ENCODE measurements at regions not wholly inside any gene's neighbourhood (a gene's known extent, or its start where the extent isn't known, plus 50 kb on each side); places are given as distances from the start of the nearest gene placed in this dataset.

DNA sequence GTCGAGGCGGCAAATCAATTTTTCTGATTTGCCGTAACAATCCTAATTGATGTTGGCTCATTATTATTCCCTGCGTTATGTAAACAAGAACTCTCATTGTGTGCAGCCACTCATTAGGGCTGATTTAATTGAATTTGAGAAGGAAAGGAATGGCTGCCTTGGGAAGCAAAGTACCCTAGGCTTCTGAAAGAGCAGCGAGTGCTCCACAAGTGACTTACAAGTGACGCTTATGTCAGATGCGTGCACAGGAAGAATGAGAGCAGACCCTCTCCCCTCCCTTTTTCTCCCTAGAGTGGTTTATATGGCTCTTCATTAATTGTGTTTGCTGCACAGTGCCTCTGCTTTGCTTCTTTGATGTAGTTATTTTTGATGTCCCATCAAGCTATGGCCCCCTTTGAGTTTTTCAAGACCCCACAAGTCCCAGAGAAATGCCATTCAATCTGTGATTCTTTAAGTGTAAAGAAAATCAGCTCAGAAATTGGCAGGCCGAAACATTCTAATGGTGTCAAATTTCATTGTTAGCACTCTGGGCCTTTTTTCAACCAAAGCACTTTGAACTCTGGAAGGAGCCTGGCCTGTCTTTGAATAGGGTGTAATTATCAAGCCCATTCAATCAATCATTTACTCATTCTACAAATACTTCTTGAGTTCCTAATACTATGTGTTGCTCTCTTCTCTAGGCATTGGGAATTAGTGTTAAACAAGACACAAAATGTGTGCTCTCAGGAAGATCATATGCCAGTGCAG lies 86.8 kb upstream of the VAV3 start:
- TF ChIP-seq, protein P1, sequence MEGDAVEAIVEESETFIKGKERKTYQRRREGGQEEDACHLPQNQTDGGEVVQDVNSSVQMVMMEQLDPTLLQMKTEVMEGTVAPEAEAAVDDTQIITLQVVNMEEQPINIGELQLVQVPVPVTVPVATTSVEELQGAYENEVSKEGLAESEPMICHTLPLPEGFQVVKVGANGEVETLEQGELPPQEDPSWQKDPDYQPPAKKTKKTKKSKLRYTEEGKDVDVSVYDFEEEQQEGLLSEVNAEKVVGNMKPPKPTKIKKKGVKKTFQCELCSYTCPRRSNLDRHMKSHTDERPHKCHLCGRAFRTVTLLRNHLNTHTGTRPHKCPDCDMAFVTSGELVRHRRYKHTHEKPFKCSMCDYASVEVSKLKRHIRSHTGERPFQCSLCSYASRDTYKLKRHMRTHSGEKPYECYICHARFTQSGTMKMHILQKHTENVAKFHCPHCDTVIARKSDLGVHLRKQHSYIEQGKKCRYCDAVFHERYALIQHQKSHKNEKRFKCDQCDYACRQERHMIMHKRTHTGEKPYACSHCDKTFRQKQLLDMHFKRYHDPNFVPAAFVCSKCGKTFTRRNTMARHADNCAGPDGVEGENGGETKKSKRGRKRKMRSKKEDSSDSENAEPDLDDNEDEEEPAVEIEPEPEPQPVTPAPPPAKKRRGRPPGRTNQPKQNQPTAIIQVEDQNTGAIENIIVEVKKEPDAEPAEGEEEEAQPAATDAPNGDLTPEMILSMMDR (IDR thresholded peaks at IDR 0.05), result no peak
- TF ChIP-seq POLR2A (IDR thresholded peaks at IDR 0.05), result no peak

All from stomach (tissue), 4 donors.